Spleen (tissue), 11 donors: ENCODE measurements at regions not wholly inside any gene's neighbourhood (a gene's known extent, or its start where the extent isn't known, plus 50 kb on each side); places are given as distances from the start of the nearest gene placed in this dataset.

Experiments used
- DNase-seq: peaks from one replicate; pipeline ENCODE4 v3.0.0-alpha.2; 2020
- H3K27ac ChIP-seq, 8 donors: fragments of 200-600 bp; sonication (generic) in 7 of 8; 1 replicate in 4 of 8; 2 replicates in 4 of 8; pipeline versions ENCODE4 v1.5.0 to v1.8.0; 2016 to 2021; ENCODE audit warnings: inconsistent platforms in 4 of 8, mild to moderate bottlenecking in 4 of 8, moderate library complexity in 1 of 8
- H3K27me3 ChIP-seq, 7 donors: fragments of 200-600 bp; sonication (generic) in 6 of 7; replicated peaks in 1 of 7; 1 replicate in 4 of 7; 2 replicates in 3 of 7; pipeline versions ENCODE4 v1.5.0 to v1.8.0; 2016 to 2021; ENCODE audit warnings: inconsistent platforms in 3 of 7, mild to moderate bottlenecking in 1 of 7
- H3K36me3 ChIP-seq, 6 donors: fragments of 200-600 bp; sonication (generic) in 5 of 6; 1 replicate in 4 of 6; 2 replicates in 2 of 6; pipeline versions ENCODE4 v1.5.0 to v1.8.0; 2016 to 2021; ENCODE audit warnings: inconsistent platforms in 2 of 6
- H3K4me1 ChIP-seq, 6 donors: fragments of 200-600 bp; sonication (generic) in 5 of 6; 1 replicate in 3 of 6; 2 replicates in 3 of 6; pipeline versions ENCODE4 v1.5.0 to v1.8.0; 2016 to 2021; ENCODE audit warnings: inconsistent platforms in 3 of 6
- H3K4me3 ChIP-seq, 8 donors: fragments of 200-600 bp; sonication (generic) in 7 of 8; 1 replicate in 4 of 8; 2 replicates in 4 of 8; pipeline versions ENCODE4 v1.5.0 to v1.8.0; 2016 to 2021; ENCODE audit warnings: inconsistent platforms in 4 of 8, mild to moderate bottlenecking in 4 of 8, moderate library complexity in 2 of 8
- H3K9me3 ChIP-seq, 8 donors: fragments of 200-600 bp; sonication (generic) in 7 of 8; 1 replicate in 4 of 8; 2 replicates in 4 of 8; pipeline versions ENCODE4 v1.5.0 to v1.8.0; 2016 to 2021; ENCODE audit warnings: inconsistent platforms in 4 of 8
- CTCF ChIP-seq, 11 experiments: fragments of 200-600 bp in 7 of 11; fragments of 450-650 bp in 4 of 11; sonication (generic) in 4 of 11; IDR thresholded peaks in 8 of 11; conservative IDR thresholded peaks in 3 of 11; 1 replicate in 7 of 11; 2 replicates in 4 of 11; pipeline versions ENCODE4 v1.4.0 to v1.8.0; 2016 to 2021; ENCODE audit warnings: antibody characterized with exemption in 11 of 11, inconsistent platforms in 4 of 11, mild to moderate bottlenecking in 1 of 11
- POLR2A ChIP-seq, 3 donors: fragments of 450-650 bp; IDR thresholded peaks; one replicate each; pipeline ENCODE4 v1.5.1; 2017; ENCODE audit warnings: antibody characterized with exemption in 3 of 3, mild to moderate bottlenecking in 1 of 3
- POLR2AphosphoS5 ChIP-seq, 3 donors: sonication (generic); formaldehyde crosslinking; IDR thresholded peaks; one replicate each; pipeline ENCODE4 v1.5.1; 2017; ENCODE audit warnings: antibody characterized with exemption in 3 of 3
- WGBS, 5 donors: extraction: QIAGEN DNeasy Blood & Tissue Kit in 3 of 5; methylation state at CpG; one replicate each; pipeline versions ENCODE4 v1.1.5 to v1.1.7; 2013 to 2018; 5-methylcytosine and 5-hydroxymethylcytosine counted together
- intact Hi-C: fragments of 100-400 bp; cut with DNase I; formaldehyde crosslinking; loops from one replicate; pipeline ENCODE4 v1.15.0; 2023; ENCODE audit warnings: low total_unique reads
- donor health status: healthy with polysubstance abuse.
- donor health status: DM: no; HTN: no; CAD: no; lungs with moderate emphysema.
- donor health status: DM: no; HTN: no; CAD: no.
- donor health status: Bipolar disorder and iron deficiency.
- donor health status: healthy.
- donor health status: DM: no; HTN: no; CAD: no.
- donor health status: DM: yes; HTN: yes; CAD: no.

DNA sequence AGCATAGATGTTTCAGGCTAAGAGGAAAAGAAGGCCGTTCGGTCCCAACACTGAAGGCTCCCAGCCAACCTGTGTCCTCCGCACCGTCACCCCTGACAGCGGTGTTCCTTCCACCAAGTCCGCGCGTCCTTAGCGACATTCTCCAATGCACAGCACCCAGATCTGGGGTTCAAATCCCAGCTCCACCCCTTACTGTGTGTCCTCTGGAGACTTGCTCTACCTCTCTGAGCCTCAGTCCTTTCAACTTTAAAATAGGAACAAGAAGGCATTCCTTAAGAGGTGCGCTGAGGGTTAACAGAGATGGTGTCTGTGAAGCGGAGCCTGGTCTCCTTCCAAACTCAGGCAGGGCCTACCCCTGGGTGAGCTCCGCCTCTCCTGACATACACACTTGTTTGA, 224.0 kb downstream of the MN1 start:
- DNase-seq: peak; percentile 45
- peaks cover 0 to 3% (median 0%) of the 10 kb centered on the region in 8 donors for H3K9me3 ChIP-seq
- intact Hi-C loops: no loop called here
- H3K4me1 ChIP-seq: peaks cover 0 to 9% (median 0%) of the 10 kb centered on the region in 6 donors
- no peak overlapping the region for H3K4me3 ChIP-seq
- no peak overlapping the region for H3K27ac ChIP-seq
- no peaks in the 10 kb centered on the region for H3K36me3 ChIP-seq
- 83 to 95% (median 86%) methylated on average over 11 to 12 of the region's 12 CpGs for WGBS, 5 donors
- peaks cover 0 to 75% (median 6%) of the 10 kb centered on the region in 7 donors for H3K27me3 ChIP-seq
- TF ChIP-seq POLR2AphosphoS5 (IDR thresholded peaks at IDR 0.05) (no peak), CTCF (IDR thresholded peaks at IDR 0.05 in 8 of 11, conservative IDR thresholded peaks at IDR 0.05 in 3 of 11) (no peak), POLR2A (IDR thresholded peaks at IDR 0.05) (no peak)

GRCh38 chr22:27578937-27579617, 222.5 kb downstream of the MN1 start:
- H3K27ac ChIP-seq: no peak overlapping the region
- WGBS, 5 donors: 67 to 87% (median 68%) methylated on average over 3 to 6 of the region's 6 CpGs
- peak; percentile 43 for DNase-seq
- H3K9me3 ChIP-seq: no peaks in the 10 kb centered on the region
- intact Hi-C loops: no loop called here
- no peak for TF ChIP-seq POLR2AphosphoS5 (IDR thresholded peaks at IDR 0.05)
- TF ChIP-seq CTCF (IDR thresholded peaks at IDR 0.05 in 8 of 11, conservative IDR thresholded peaks at IDR 0.05 in 3 of 11): no peak
- TF ChIP-seq POLR2A (IDR thresholded peaks at IDR 0.05): no peak
- H3K27me3 ChIP-seq: peaks cover 0 to 60% (median 6%) of the 10 kb centered on the region in 7 donors
- H3K4me3 ChIP-seq: no peak overlapping the region
- peaks cover 0 to 9% (median 0%) of the 10 kb centered on the region in 6 donors for H3K4me1 ChIP-seq
- no peaks in the 10 kb centered on the region for H3K36me3 ChIP-seq

DNA sequence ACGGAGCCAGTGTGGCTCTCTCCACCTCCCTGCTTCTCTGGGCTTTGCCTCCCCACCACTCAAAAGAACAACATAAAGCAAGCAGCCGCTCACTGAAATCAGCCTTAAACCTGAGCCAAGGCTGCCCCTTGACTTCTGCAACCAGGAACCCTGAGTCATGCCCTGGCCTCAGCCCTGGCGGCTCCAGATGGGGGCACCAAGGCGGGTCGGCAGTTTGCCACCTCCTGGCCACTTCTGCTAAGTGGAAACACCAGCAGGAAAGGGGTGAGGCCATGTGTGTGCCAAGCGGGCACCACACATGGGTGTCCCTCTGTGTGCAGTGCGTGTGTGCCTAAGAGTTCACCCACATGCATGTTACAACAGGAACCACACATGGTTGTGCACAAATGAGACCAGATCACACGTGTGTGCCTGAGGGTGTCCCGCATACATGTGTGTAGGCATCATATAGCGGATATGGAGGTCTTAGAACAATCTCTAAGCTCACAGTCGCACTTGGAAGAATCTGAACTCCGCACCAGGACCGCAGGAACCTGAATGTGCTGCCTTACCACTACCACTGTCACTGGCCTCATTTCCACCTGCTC, 221.2 kb downstream of the MN1 start:
- intact Hi-C loops: no loop called here
- TF ChIP-seq CTCF (IDR thresholded peaks at IDR 0.05 in 8 of 11, conservative IDR thresholded peaks at IDR 0.05 in 3 of 11) (no peak), POLR2A (IDR thresholded peaks at IDR 0.05) (no peak), POLR2AphosphoS5 (IDR thresholded peaks at IDR 0.05) (no peak)
- Histone ChIP-seq H3K9me3 (no peaks in the 10 kb centered on the region), H3K4me1 (peaks cover 0 to 9% (median 0%) of the 10 kb centered on the region in 6 donors), H3K27me3 (peaks cover 0 to 47% (median 4%) of the 10 kb centered on the region in 7 donors), H3K4me3 (no peak overlapping the region), H3K27ac (no peak overlapping the region), H3K36me3 (no peaks in the 10 kb centered on the region)
- WGBS, 5 donors: 46 to 57% (median 51%) methylated on average over 12 to 13 of the region's 13 CpGs
- DNase-seq: peak; percentile 52

DNA sequence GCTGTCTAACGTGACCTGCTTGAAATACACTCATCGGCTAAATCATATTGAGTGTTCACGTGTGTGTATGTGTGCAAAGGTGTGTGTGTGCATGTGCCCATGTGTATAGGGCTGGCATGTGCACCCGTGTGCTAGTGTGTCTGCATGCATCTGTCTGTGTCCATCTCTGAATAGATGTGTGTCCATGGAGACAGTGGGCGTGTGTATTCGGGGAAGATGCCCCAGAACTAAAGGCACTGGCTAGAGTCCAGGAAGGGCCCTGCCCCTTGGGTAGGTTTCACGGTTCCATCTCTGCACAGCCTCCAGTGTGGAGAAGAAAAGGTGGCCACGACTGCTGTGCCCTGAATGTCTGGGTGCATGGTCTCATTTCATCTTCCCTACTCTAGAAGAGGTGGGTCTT, 220.3 kb downstream of the MN1 start:
- Histone ChIP-seq H3K36me3 (no peaks in the 10 kb centered on the region), H3K27ac (no peak overlapping the region), H3K27me3 (peaks cover 0 to 42% (median 4%) of the 10 kb centered on the region in 7 donors), H3K4me1 (peaks cover 0 to 9% (median 0%) of the 10 kb centered on the region in 6 donors), H3K4me3 (no peak overlapping the region), H3K9me3 (no peaks in the 10 kb centered on the region)
- WGBS, 5 donors: 78 to 89% (median 83%) methylated on average over 8 of the region's 8 CpGs
- intact Hi-C loops: no loop called here
- DNase-seq: peak; percentile 25
- no peak for TF ChIP-seq POLR2AphosphoS5 (IDR thresholded peaks at IDR 0.05)
- TF ChIP-seq CTCF (IDR thresholded peaks at IDR 0.05 in 8 of 11, conservative IDR thresholded peaks at IDR 0.05 in 3 of 11): no peak
